NCI-H510A (cell line): ENCODE measurements at regions not wholly inside any gene's neighbourhood (a gene's known extent, or its start where the extent isn't known, plus 50 kb on each side); places are given as distances from the start of the nearest gene placed in this dataset.

Source experiments
- DNase-seq: peaks from one replicate; lab custom pipeline; 2025; lab: John Stamatoyannopoulos, UW

DNA sequence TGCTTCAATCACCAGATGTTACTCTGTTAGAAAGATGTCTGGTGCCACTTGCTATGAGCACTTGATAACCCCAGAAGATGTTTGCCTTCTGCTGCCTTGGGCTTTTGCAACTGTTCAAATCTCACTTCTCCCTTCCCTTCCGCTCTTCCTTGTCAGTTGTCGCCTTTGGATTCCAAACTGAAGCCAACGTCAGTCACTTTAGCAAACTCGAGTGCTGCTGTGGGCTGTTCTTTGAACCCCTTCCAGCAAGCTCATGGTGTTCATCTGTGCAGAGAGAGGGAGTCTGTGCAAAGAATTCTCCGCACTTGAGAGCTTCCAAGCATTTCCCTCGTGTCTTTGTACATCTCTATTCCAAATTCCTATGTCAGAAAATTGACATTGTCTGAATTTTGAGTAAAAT lies 879.4 kb downstream of the CDH11 start:
- DNase-seq = no peak

DNA sequence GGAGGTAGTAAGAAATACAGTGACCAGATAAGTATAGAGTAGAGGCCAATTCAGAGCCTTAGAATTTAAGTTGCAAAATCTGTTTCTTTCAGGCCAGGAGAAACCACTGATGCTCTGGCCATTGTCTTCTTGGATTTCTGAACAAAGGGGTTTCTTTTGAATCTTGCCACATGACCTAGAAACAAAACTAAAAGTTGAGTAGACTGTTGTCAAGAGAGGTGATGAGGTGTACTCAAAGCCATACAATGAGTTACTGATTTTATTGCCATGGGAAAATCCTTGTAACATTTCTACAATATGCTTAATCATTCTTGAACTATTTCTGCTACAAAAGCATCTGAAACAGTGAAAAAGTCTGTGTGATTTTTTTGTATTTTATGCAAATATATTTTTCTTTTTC lies 881.3 kb downstream of the CDH11 start:
- no peak for DNase-seq

- no peak for DNase-seq
Measured at GRCh38 chr16:64238571-64238970, 883.3 kb downstream of the CDH11 start.

GRCh38 chr16:64236316-64236715 lies 885.5 kb downstream of the CDH11 start:
- DNase-seq = no peak

DNA sequence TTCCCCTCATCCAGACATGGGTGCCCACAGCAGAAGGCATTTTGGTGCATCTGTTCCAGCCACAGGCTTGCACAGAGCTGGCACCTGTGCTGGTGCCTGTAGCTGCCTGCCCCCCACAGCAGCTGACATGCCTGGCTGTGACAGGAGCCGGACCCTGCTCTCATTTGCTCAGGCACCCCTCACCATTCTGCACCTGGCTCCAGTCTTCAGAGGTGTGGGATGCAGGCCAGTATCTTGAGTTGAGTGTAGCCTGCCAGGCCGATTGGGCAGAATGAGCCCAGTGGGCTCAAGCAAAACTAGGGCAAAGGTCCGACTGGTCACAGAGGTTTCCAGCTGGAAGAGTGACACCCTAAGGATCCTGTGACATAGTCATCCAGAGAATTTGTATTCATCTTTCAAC lies 887.7 kb downstream of the CDH11 start:
- DNase-seq = no peak

DNA sequence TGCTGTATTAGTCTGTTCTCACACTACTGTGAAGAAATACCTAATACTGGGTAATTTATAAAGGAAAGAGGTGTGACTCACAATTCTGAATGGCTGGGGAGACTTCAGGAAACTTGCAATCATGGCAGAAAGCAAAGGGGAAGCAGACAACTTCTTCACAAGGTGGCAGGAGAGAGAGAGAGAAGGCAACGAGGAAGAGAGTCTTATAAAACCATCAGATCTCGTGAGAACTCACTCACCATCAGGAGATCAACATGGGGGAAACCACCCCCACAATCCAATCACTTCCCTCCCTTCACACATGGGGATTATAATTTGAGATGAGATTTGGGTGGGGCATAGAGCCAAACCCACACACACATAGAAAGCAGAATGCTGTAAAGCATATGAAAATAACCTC lies 896.2 kb downstream of the CDH11 start:
- no peak for DNase-seq

- no peak for DNase-seq
Measured at GRCh38 chr16:64225036-64225435, 896.8 kb downstream of the CDH11 start.

DNA sequence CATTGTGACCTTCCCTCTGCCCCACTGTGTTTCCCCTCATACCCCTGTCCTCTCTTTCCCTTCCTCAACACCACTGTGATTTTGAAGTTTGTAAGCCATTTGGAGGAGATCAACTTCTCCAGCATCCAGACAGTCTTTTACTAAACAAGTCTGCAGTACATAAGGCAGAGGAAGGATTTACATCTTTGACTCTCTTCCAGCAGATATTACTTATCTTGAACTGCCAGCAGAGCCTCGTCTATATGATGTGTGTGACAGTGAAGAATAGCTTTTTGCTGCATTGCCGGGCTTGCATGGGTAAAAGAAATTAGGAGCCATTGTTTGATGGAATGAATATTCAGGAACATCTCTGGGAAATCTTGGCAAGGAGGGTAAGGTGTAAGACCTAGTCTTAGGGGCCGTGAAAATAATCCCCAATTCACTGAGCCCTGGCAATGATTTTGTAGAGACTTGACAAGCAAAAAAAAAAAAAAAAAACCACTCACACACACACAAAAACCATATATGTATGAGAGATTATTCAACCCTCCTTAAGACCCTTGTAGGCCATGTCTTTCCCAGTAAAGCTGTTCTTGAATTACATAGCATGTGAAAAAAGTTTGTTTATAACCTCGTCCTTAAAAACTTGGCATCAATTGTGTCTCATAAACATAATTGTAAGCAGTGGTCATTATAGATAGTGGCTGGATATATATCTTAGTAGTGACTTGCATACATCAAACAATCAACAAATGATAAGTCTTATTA lies 903.9 kb downstream of the CDH11 start:
- DNase-seq = no peak

GRCh38 chr16:64215730-64216129 lies 906.1 kb downstream of the CDH11 start:
- DNase-seq = no peak

DNA sequence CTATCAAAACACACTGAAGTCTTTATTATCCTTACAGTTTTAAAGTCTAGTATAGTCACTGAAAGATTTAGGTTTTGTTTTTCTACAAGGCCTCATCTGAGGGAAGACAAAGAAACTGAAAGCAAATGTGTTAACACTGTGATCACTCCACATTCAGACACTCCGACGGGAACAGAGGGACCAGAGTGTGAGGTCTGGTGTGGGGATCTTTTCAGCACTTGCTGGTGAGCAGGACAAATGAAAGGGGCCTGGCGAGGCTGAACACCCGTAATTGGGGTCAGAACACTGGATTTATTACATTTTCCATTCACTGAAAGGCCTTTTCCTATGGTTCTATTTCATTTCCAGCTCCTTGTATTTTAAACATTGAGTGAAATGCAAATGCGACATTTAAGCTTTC lies 910.5 kb downstream of the CDH11 start:
- no peak for DNase-seq

- no peak for DNase-seq
Measured at GRCh38 chr16:64206862-64207261, 915.0 kb downstream of the CDH11 start.

GRCh38 chr16:64203126-64203525 lies 918.7 kb downstream of the CDH11 start:
- DNase-seq = no peak

- DNase-seq = no peak
Measured at GRCh38 chr16:64202571-64202970, 919.3 kb downstream of the CDH11 start.

DNA sequence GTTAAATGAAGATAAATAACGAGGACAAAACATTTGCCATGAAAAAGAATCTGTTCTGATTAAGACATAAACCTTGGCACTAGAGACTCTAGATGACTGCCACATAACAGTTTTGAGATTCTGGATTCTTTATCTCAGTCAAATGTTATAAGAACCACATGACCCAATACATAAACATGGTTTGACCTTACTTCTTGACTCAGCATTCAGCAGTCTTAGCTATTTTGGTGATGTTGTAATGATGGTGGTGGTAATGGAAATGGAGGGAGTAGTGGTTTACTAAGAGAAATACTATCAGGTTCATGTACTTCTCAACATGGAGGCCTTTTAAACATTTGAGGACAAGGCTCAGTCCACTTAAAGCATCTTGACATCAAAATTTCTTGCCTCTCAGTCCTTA lies 925.4 kb downstream of the CDH11 start:
- no peak for DNase-seq

- DNase-seq = no peak
Measured at GRCh38 chr16:64185954-64186353, 935.9 kb downstream of the CDH11 start.

DNA sequence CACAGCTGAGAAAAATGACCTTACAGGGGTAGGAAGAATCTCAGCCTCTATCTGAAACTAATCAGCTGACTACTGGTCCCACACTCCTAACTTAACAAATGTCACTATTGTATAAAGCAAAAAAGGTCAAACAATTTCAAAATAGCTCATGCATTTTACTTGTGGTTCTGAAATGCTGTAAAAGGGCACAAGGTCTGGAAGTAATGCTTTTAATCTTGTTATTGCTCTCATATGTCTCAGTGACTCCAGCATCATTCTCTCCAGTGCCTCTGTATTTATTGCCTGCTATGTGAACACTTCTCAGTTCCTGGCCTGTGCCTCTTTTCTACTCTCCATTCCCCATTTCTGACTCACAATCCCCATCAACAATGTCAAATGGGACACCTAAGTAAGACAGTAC lies 937.7 kb downstream of the CDH11 start:
- no peak for DNase-seq

DNA sequence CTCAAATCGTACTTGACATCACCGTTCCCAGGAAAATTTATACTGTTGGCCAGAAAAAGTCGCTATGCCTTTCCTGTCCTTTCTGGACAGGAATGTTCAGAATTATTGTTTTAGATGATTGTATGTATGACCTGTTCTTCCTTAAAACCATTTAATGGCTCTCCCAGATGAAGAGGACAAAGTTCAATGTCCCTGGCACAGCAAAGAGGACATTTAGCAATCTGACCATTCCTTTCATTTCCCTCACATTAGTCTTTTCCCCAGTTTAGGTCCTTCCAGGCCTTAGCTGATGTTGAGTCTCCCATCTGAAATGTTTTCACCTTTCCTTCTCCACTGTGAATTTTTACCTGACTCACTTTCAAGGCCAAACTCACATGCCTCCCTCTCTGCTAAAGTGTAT lies 938.9 kb downstream of the CDH11 start:
- DNase-seq = no peak

GRCh38 chr16:64181271-64181925 lies 940.5 kb downstream of the CDH11 start:
- DNase-seq = no peak

- no peak for DNase-seq
Measured at GRCh38 chr16:64180136-64180900, 941.5 kb downstream of the CDH11 start.

GRCh38 chr16:64174327-64174726 lies 947.5 kb downstream of the CDH11 start:
- DNase-seq = no peak

DNA sequence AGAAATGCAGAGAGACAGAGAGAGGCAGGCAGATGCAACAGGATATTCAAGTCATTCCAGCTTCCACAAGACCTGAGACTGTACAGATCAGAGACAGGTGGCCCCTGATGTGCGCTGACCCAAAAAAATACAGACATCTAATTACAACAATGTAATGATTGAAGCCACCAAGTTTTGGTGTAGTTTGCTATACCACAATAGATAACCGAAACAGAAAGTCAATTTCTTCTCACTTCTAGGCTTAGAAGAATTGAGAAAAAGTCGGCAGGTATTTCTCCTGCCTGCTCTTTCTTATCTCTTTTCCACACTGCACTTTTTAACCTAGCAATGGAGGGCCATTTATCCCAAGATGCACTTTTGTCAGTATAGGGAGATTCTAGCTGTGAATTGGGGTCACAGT lies 949.2 kb downstream of the CDH11 start:
- no peak for DNase-seq

- DNase-seq = no peak
Measured at GRCh38 chr16:64172226-64172625, 949.6 kb downstream of the CDH11 start.

GRCh38 chr16:64171632-64172031 lies 950.2 kb downstream of the CDH11 start:
- DNase-seq = no peak
